SK-N-SH (cell line): ENCODE measurements at regions not wholly inside any gene's neighbourhood (a gene's known extent, or its start where the extent isn't known, plus 50 kb on each side); places are given as distances from the start of the nearest gene placed in this dataset.
"Not testable (repeated sequence)": the region's sequence is repeated elsewhere in the genome, so short reads cannot be mapped to it uniquely, and the experiment has no call there.

Experiments used
- CTCF ChIA-PET: fragments of 300-600, 350-600 bp; formaldehyde crosslinking; extraction: SDS; loops from one replicate; lab custom pipeline; 2021; lab: Yijun Ruan, JAX
- POLR2A ChIA-PET: fragments of 350-600 bp; sonication (Branson Sonifier 250); formaldehyde crosslinking; extraction: SDS; loops from one replicate; lab custom pipeline; 2020; ENCODE audit warnings: antibody characterized with exemption, inconsistent platforms; lab: Yijun Ruan, JAX
- DNase-seq: peaks from one replicate; pipeline ENCODE4 v3.0.0; 2012
- H2AFZ ChIP-seq: fragments of 200-600 bp; sonication (generic); 2 replicates; pipeline ENCODE4 v1.8.1; 2016; ENCODE audit warnings: antibody characterized with exemption, mild to moderate bottlenecking, low read depth
- H3F3A ChIP-seq: fragments of 200-600 bp; sonication (generic); replicated peaks from 2 replicates; pipeline ENCODE3; 2016; ENCODE audit warnings: antibody characterized with exemption, mild to moderate bottlenecking; ENCODE audit not compliant: insufficient read depth
- H3K27ac ChIP-seq, 2 experiments: fragments of 200-500 bp in 1 of 2; fragments of 200-600 bp in 1 of 2; sonication (Bioruptor generic) in 1 of 2; sonication (generic), shearing (Covaris generic) in 1 of 2; 2 replicates each; pipeline versions ENCODE4 v1.5.1 to v1.6.1; 2014 to 2016; ENCODE audit warnings: low read depth in 2 of 2, inconsistent platforms in 1 of 2, low read length in 1 of 2, mild to moderate bottlenecking in 1 of 2, mixed read lengths in 1 of 2
- H3K27me3 ChIP-seq: fragments of 200-600 bp; sonication (generic), shearing (Covaris generic); 2 replicates; pipeline ENCODE4 v1.6.1; 2016; ENCODE audit warnings: mixed run types; ENCODE audit not compliant: insufficient read depth
- H3K36me3 ChIP-seq, 2 experiments: fragments of 200-500 bp in 1 of 2; fragments of 200-600 bp in 1 of 2; sonication (Bioruptor generic) in 1 of 2; sonication (generic) in 1 of 2; replicated peaks in 1 of 2; 2 replicates each; pipeline versions ENCODE3 to v1.5.1; 2014 to 2016; ENCODE audit warnings: low read length in 1 of 2, mild to moderate bottlenecking in 1 of 2; ENCODE audit not compliant: insufficient read depth in 2 of 2, control insufficient read depth in 1 of 2
- H3K4me1 ChIP-seq, 2 experiments: fragments of 200-500 bp in 1 of 2; fragments of 200-600 bp in 1 of 2; sonication (Bioruptor generic) in 1 of 2; sonication (generic), shearing (Covaris generic) in 1 of 2; 2 replicates each; pipeline versions ENCODE4 v1.5.1 to v1.6.1; 2014 to 2016; ENCODE audit warnings: low read depth in 1 of 2, low read length in 1 of 2, mixed run types in 1 of 2; ENCODE audit not compliant: insufficient read depth in 2 of 2, control insufficient read depth in 1 of 2
- H3K4me2 ChIP-seq: fragments of 200-600 bp; sonication (generic), shearing (Covaris generic); 2 replicates; pipeline ENCODE4 v1.6.1; 2017; ENCODE audit warnings: mixed run types
- H3K4me3 ChIP-seq, 2 experiments: fragments of 200-500 bp in 1 of 2; fragments of 200-600 bp in 1 of 2; sonication (Bioruptor generic) in 1 of 2; sonication (generic), shearing (Covaris generic) in 1 of 2; 2 replicates each; pipeline versions ENCODE4 v1.5.1 to v1.8.1; 2014 to 2016; ENCODE audit warnings: low read depth in 2 of 2, inconsistent platforms in 1 of 2, low read length in 1 of 2, mild to moderate bottlenecking in 1 of 2, mixed read lengths in 1 of 2, moderate library complexity in 1 of 2
- H3K79me2 ChIP-seq: fragments of 200-600 bp; sonication (generic); 2 replicates; pipeline ENCODE4 v1.8.1; 2017; ENCODE audit warnings: mild to moderate bottlenecking; ENCODE audit not compliant: insufficient read depth
- H3K9ac ChIP-seq: fragments of 200-600 bp; sonication (generic); 2 replicates; pipeline ENCODE4 v1.6.1; 2017; ENCODE audit warnings: mixed run types
- H3K9me2 ChIP-seq: fragments of 200-600 bp; sonication (generic); 2 replicates; pipeline ENCODE4 v1.6.1; 2017; ENCODE audit warnings: mixed run types
- H3K9me3 ChIP-seq: fragments of 200-600 bp; sonication (generic); 2 replicates; pipeline ENCODE4 v1.6.1; 2017; ENCODE audit warnings: mixed run types, mild to moderate bottlenecking, moderate library complexity
- H4K20me1 ChIP-seq: fragments of 200-600 bp; sonication (generic); 2 replicates; pipeline ENCODE4 v1.6.1; 2017; ENCODE audit warnings: mild to moderate bottlenecking, mixed run types; ENCODE audit not compliant: insufficient read depth
- ELF1 ChIP-seq: IDR thresholded peaks from 2 replicates; pipeline ENCODE4 v1.4.0; 2012
- EP300 ChIP-seq, 2 experiments: IDR thresholded peaks; 2 replicates each; pipeline versions ENCODE4 v1.4.0 to v1.6.1; 2012; ENCODE audit warnings: borderline replicate concordance in 1 of 2, low read depth in 1 of 2, low read length in 1 of 2
- EZH2phosphoT487 ChIP-seq: fragments of 200-600 bp; sonication (generic); IDR thresholded peaks from 2 replicates; pipeline ENCODE4 v1.6.1; 2017; ENCODE audit warnings: low read depth, mixed run types, mild to moderate bottlenecking, antibody characterized with exemption, moderate library complexity, borderline replicate concordance
- FOXM1 ChIP-seq: IDR thresholded peaks from 2 replicates; pipeline ENCODE4 v1.4.0; 2012; ENCODE audit warnings: low read depth, mild to moderate bottlenecking
- GABPA ChIP-seq: IDR thresholded peaks from 2 replicates; pipeline ENCODE4 v1.4.0; 2012; ENCODE audit warnings: low read depth, mild to moderate bottlenecking
- NFIC ChIP-seq: IDR thresholded peaks from 2 replicates; pipeline ENCODE4 v1.4.0; 2012; ENCODE audit warnings: borderline replicate concordance
- PBX3 ChIP-seq: IDR thresholded peaks from 2 replicates; pipeline ENCODE4; 2012
- POLR2AphosphoS5 ChIP-seq: IDR thresholded peaks from 2 replicates; pipeline ENCODE4 v1.6.1; 2012; ENCODE audit warnings: low read depth, low read length
- RAD21 ChIP-seq: IDR thresholded peaks from 2 replicates; pipeline ENCODE4 v1.6.1; 2012; ENCODE audit warnings: mild to moderate bottlenecking, low read length
- RCOR1 ChIP-seq: fragments of 150-350 bp; IDR thresholded peaks from 2 replicates; pipeline ENCODE4 v1.6.1; 2017; ENCODE audit warnings: antibody characterized with exemption, low read length
- RXRA ChIP-seq: IDR thresholded peaks from 2 replicates; pipeline ENCODE4 v1.4.0; 2012; ENCODE audit warnings: low read depth, mild to moderate bottlenecking, borderline replicate concordance
- SMC3 ChIP-seq: IDR thresholded peaks from 2 replicates; pipeline ENCODE4 v1.6.1; 2012; ENCODE audit warnings: low read depth, low read length, improper control_type of control experiment
- TCF12 ChIP-seq: IDR thresholded peaks from 2 replicates; pipeline ENCODE4 v1.4.0; 2012
- TEAD4 ChIP-seq: IDR thresholded peaks from 2 replicates; pipeline ENCODE4 v1.4.0; 2012; ENCODE audit warnings: mild to moderate bottlenecking, borderline replicate concordance; ENCODE audit not compliant: insufficient read depth
- USF1 ChIP-seq: IDR thresholded peaks from 2 replicates; pipeline ENCODE4 v1.4.0; 2012; ENCODE audit warnings: low read depth, borderline replicate concordance
- ZBTB33 ChIP-seq: IDR thresholded peaks from 2 replicates; pipeline ENCODE4 v1.4.0; 2012; ENCODE audit warnings: low read depth, borderline replicate concordance
- WGBS: methylation state at CpG from one replicate; pipeline ENCODE4 v1.1.6; 2017; ENCODE audit warnings: low lambda C conversion rate; 5-methylcytosine and 5-hydroxymethylcytosine counted together

- no peak for TF ChIP-seq TCF12
- TF ChIP-seq POLR2AphosphoS5 = no peak
- no peak for TF ChIP-seq PBX3
- TF ChIP-seq TEAD4 = no peak
- no peak for TF ChIP-seq RAD21
- TF ChIP-seq ZBTB33 = no peak
- no peak for TF ChIP-seq USF1
- no peak for TF ChIP-seq RCOR1
- no peak for TF ChIP-seq RXRA
- H3K9ac ChIP-seq = no peak overlapping the region
- H3K36me3 ChIP-seq = no peaks in the 10 kb centered on the region
- H3K27ac ChIP-seq = no peak overlapping the region
- no peak overlapping the region for H3K4me3 ChIP-seq
- H3K9me3 ChIP-seq = no peaks in the 10 kb centered on the region
- H4K20me1 ChIP-seq = no peaks in the 10 kb centered on the region
- no peaks in the 10 kb centered on the region for H3F3A ChIP-seq
- no peaks in the 10 kb centered on the region for H3K9me2 ChIP-seq
- 0% methylated on average over 1 of the region's 1 CpG for WGBS
- no peak overlapping the region for H2AFZ ChIP-seq
- H3K79me2 ChIP-seq = no peaks in the 10 kb centered on the region
- CTCF ChIA-PET = no interaction called here
- no peak overlapping the region for H3K4me2 ChIP-seq
- no peaks in the 10 kb centered on the region; the same call in 1 of the 2 replicates for H3K27me3 ChIP-seq
- DNase-seq = no peak
- POLR2A ChIA-PET = no interaction called here
- H3K4me1 ChIP-seq = no peaks in the 10 kb centered on the region
These were observed 78.7 kb upstream of the PRDM9 start for GRCh38 chr5:23428705-23429104.

- H3K4me3 ChIP-seq, H3K36me3 ChIP-seq, CTCF ChIA-PET, POLR2A ChIA-PET, H3K9me3 ChIP-seq, H3K4me2 ChIP-seq, H3K9me2 ChIP-seq, H3K4me1 ChIP-seq, H2AFZ ChIP-seq, H4K20me1 ChIP-seq, H3K79me2 ChIP-seq, H3K27me3 ChIP-seq, H3K9ac ChIP-seq, H3K27ac ChIP-seq, H3F3A ChIP-seq, DNase-seq: not testable (repeated sequence)
- 12% methylated on average over 3 of the region's 3 CpGs for WGBS
These were observed 87.2 kb upstream of the PRDM9 start for GRCh38 chr5:23420214-23420613.

GRCh38 chr5:23419115-23419514, 88.3 kb upstream of the PRDM9 start:
- no peaks in the 10 kb centered on the region for H3K9me2 ChIP-seq
- no peaks in the 10 kb centered on the region for H3K36me3 ChIP-seq
- DNase-seq = no peak
- POLR2A ChIA-PET = no interaction called here
- no peak for TF ChIP-seq EP300 (IDR thresholded peaks at IDR 0.05; ENCODE audit: borderline replicate concordance in 1 of 2, low read depth in 1 of 2, low read length in 1 of 2)
- no peak for TF ChIP-seq TCF12
- no peak for TF ChIP-seq GABPA
- TF ChIP-seq EZH2phosphoT487 = no peak
- TF ChIP-seq ELF1 = no peak
- no peak for TF ChIP-seq ZBTB33
- no peak for TF ChIP-seq NFIC
- no peak for TF ChIP-seq TEAD4
- no peak for TF ChIP-seq SMC3
- no peak for TF ChIP-seq FOXM1
- no peak for TF ChIP-seq RXRA
- H2AFZ ChIP-seq = no peak overlapping the region
- CTCF ChIA-PET = no interaction called here
- no peaks in the 10 kb centered on the region for H3K4me1 ChIP-seq
- H4K20me1 ChIP-seq = no peaks in the 10 kb centered on the region
- no peak overlapping the region for H3K9ac ChIP-seq
- no peaks in the 10 kb centered on the region for H3F3A ChIP-seq
- WGBS = 0% methylated on average over 1 of the region's 1 CpG
- H3K79me2 ChIP-seq = no peaks in the 10 kb centered on the region
- H3K27ac ChIP-seq = no peak overlapping the region
- H3K9me3 ChIP-seq = no peaks in the 10 kb centered on the region
- no peak overlapping the region for H3K4me3 ChIP-seq
- no peaks in the 10 kb centered on the region for H3K27me3 ChIP-seq
- H3K4me2 ChIP-seq = no peak overlapping the region
